B cell (primary cell): ENCODE measurements at regions not wholly inside any gene's neighbourhood (a gene's known extent, or its start where the extent isn't known, plus 50 kb on each side); places are given as distances from the start of the nearest gene placed in this dataset.

Source experiments
- ATAC-seq: fragments of 200-7000 bp; cut with Tn5 transposase; one replicate; pipeline ENCODE4 v1.10.0; 2021; ENCODE audit warnings: low read depth, mild to moderate bottlenecking, moderate number of reproducible peaks, moderate library complexity
- CTCF ChIA-PET: fragments of 350-600 bp; sonication (Branson Sonifier 250); formaldehyde crosslinking; loops from one replicate; lab custom pipeline; 2021; ENCODE audit warnings: antibody characterized with exemption, inconsistent platforms; lab: Charles Lee
- POLR2A ChIA-PET: fragments of 350-600 bp; sonication (Branson Sonifier 250); formaldehyde crosslinking; loops from one replicate; lab custom pipeline; 2021; ENCODE audit warnings: antibody characterized with exemption; lab: Charles Lee
- DNase-seq: peaks from one replicate; pipeline ENCODE4 v3.0.0; 2013
- H2AFZ ChIP-seq: 2 replicates; pipeline ENCODE4 v1.6.1; 2012; ENCODE audit warnings: mild to moderate bottlenecking, low read depth, low read length; ENCODE audit not compliant: insufficient read depth, poor library complexity, severe bottlenecking
- H3K27ac ChIP-seq, 2 donors: 1 replicate in 1 of 2; 2 replicates in 1 of 2; pipeline ENCODE4 v1.5.1; 2012 to 2013; ENCODE audit warnings: low read length in 2 of 2, mild to moderate bottlenecking in 2 of 2, moderate library complexity in 1 of 2
- H3K27me3 ChIP-seq, 4 experiments: fragments of 200-600 bp in 1 of 4; sonication (generic) in 1 of 4; replicated peaks in 1 of 4; 1 replicate in 2 of 4; 2 replicates in 2 of 4; pipeline versions ENCODE4 v1.6.1 to v1.7.0; 2013 to 2016; ENCODE audit warnings: low read length in 3 of 4, mild to moderate bottlenecking in 2 of 4, mixed read lengths in 1 of 4, moderate library complexity in 1 of 4; ENCODE audit not compliant: insufficient read depth in 4 of 4, control insufficient read depth in 3 of 4; ENCODE audit errors: control extremely low read depth in 1 of 4
- H3K36me3 ChIP-seq, 2 experiments: replicated peaks in 1 of 2; 1 replicate in 1 of 2; 2 replicates in 1 of 2; pipeline versions ENCODE4 v1.6.1 to v1.7.1; 2013; ENCODE audit warnings: low read length in 1 of 2; ENCODE audit not compliant: insufficient read depth in 2 of 2, control insufficient read depth in 1 of 2; ENCODE audit errors: control extremely low read depth in 1 of 2, extremely low read depth in 1 of 2
- H3K4me1 ChIP-seq, 2 donors: fragments of 200-600 bp in 1 of 2; sonication (generic) in 1 of 2; 1 replicate in 1 of 2; 2 replicates in 1 of 2; pipeline versions ENCODE4 v1.5.1 to v1.6.1; 2013 to 2017; ENCODE audit warnings: low read length in 2 of 2; ENCODE audit not compliant: control insufficient read depth in 2 of 2, insufficient read depth in 2 of 2
- H3K4me2 ChIP-seq: replicated peaks from 2 replicates; pipeline ENCODE3; 2012; ENCODE audit warnings: mild to moderate bottlenecking, low read depth, low read length; ENCODE audit not compliant: poor library complexity, severe bottlenecking
- H3K4me3 ChIP-seq, 5 experiments: fragments of 200-600 bp in 1 of 5; sonication (generic) in 1 of 5; 1 replicate in 3 of 5; 2 replicates in 2 of 5; pipeline versions ENCODE4 v1.5.1 to v1.7.0; 2011 to 2016; ENCODE audit warnings: low read length in 4 of 5, mild to moderate bottlenecking in 4 of 5, low read depth in 2 of 5, control low read depth in 1 of 5, moderate library complexity in 1 of 5; ENCODE audit not compliant: insufficient read depth in 1 of 5; ENCODE audit errors: control extremely low read depth in 1 of 5, extremely low read depth in 1 of 5
- H3K79me2 ChIP-seq: fragments of 200-600 bp; sonication (generic); one replicate; pipeline ENCODE4 v1.6.0; 2016; ENCODE audit warnings: low read length; ENCODE audit not compliant: control insufficient read depth, insufficient read depth
- H3K9ac ChIP-seq: fragments of 200-600 bp; sonication (generic); 2 replicates; pipeline ENCODE4 v1.6.1; 2017; ENCODE audit warnings: mild to moderate bottlenecking, low read length, moderate library complexity
- H3K9me3 ChIP-seq, 3 donors: one replicate each; pipeline versions ENCODE4 v1.6.1 to v1.7.1; 2013; ENCODE audit warnings: low read length in 2 of 3; ENCODE audit not compliant: control insufficient read depth in 2 of 3, insufficient read depth in 1 of 3; ENCODE audit errors: control extremely low read depth in 1 of 3
- H4K20me1 ChIP-seq: 2 replicates; pipeline ENCODE4 v1.6.0; 2012; ENCODE audit warnings: mild to moderate bottlenecking, low read length; ENCODE audit not compliant: insufficient read depth, control insufficient read depth, poor library complexity, severe bottlenecking
- H3K27ac Mint-ChIP-seq: one replicate; pipeline ENCODE4 v1.8.0; 2021; ENCODE audit warnings: mixed read lengths
- H3K27me3 Mint-ChIP-seq: one replicate; pipeline ENCODE4 v1.8.0; 2021; ENCODE audit warnings: mixed read lengths
- H3K4me1 Mint-ChIP-seq: one replicate; pipeline ENCODE4 v1.8.0; 2021; ENCODE audit warnings: mixed read lengths
- H3K4me3 Mint-ChIP-seq: one replicate; pipeline ENCODE4 v1.8.0; 2021; ENCODE audit warnings: mixed read lengths
- H3K9me3 Mint-ChIP-seq: one replicate; pipeline ENCODE4 v1.8.0; 2022; ENCODE audit warnings: mixed read lengths; ENCODE audit not compliant: insufficient read depth
- CTCF ChIP-seq: fragments of 200-600 bp; IDR thresholded peaks from one replicate; pipeline ENCODE4 v1.8.0; 2022; ENCODE audit warnings: antibody characterized with exemption, mild to moderate bottlenecking
- EZH2 ChIP-seq: IDR thresholded peaks from 2 replicates; pipeline ENCODE4 v1.6.1; 2012; ENCODE audit warnings: borderline replicate concordance, low read depth, mild to moderate bottlenecking, moderate library complexity, low read length; ENCODE audit not compliant: insufficient read depth, poor library complexity, severe bottlenecking
- WGBS: methylation state at CpG from one replicate; pipeline ENCODE4 v1.1.5; 2013; ENCODE audit warnings: missing lambda C conversion rate; ENCODE audit not compliant: insufficient coverage; 5-methylcytosine and 5-hydroxymethylcytosine counted together
- intact Hi-C: fragments of 100-400 bp; cut with micrococcal nuclease; formaldehyde crosslinking; loops from one replicate; pipeline ENCODE4 v1.10.0; 2022

- no peaks in the 10 kb centered on the region for H3K9me3 Mint-ChIP-seq
- no peaks in the 10 kb centered on the region for H3K9me3 ChIP-seq
- no CpG with 5 or more reads among the region's 2 CpGs for WGBS
- no peak overlapping the region for H3K4me2 ChIP-seq
- H3K27me3 ChIP-seq: no peaks in the 10 kb centered on the region
- no peaks in the 10 kb centered on the region for H4K20me1 ChIP-seq
- no peak overlapping the region for H2AFZ ChIP-seq
- intact Hi-C loops: no loop called here
- ATAC-seq (no peak), DNase-seq (no peak)
- no peaks in the 10 kb centered on the region for H3K79me2 ChIP-seq
- H3K9ac ChIP-seq: no peak overlapping the region
- TF ChIP-seq CTCF (no peak), EZH2 (no peak)
- H3K4me1 Mint-ChIP-seq: peaks cover 14% of the 10 kb centered on the region
- H3K4me3 ChIP-seq: no peak overlapping the region
- no peak overlapping the region for H3K4me3 Mint-ChIP-seq
- no peak overlapping the region for H3K27ac Mint-ChIP-seq
- H3K4me1 ChIP-seq: peaks cover 12 to 13% of the 10 kb centered on the region in 2 donors
- H3K36me3 ChIP-seq: no peaks in the 10 kb centered on the region
- POLR2A ChIA-PET: no interaction called here
- H3K27ac ChIP-seq: no peak overlapping the region
- peaks cover 8% of the 10 kb centered on the region for H3K27me3 Mint-ChIP-seq
- CTCF ChIA-PET: interaction anchor here (1.2 to 1.7 kb wide), 3 partner anchors 20 to 564 kb away, joined by 3 to 7 read pairs (median 3); no protein-coding TSS in a partner anchor
These were observed 68.8 kb upstream of the IFNG-AS1 start for GRCh38 chr12:67920413-67920812.

- POLR2A ChIA-PET: no interaction called here
- H3K4me2 ChIP-seq: no peak overlapping the region
These were observed 68.0 kb upstream of the IFNG-AS1 start for GRCh38 chr12:67921286-67921685.

More at GRCh38 chr12:67921286-67921685, 68.0 kb upstream of the IFNG-AS1 start:
- Histone ChIP-seq H4K20me1 (no peaks in the 10 kb centered on the region), H3K27me3 (no peaks in the 10 kb centered on the region), H3K27ac (no peak overlapping the region), H3K36me3 (no peaks in the 10 kb centered on the region), H3K9ac (no peak overlapping the region), H3K4me1 (peaks cover 12 to 13% of the 10 kb centered on the region in 2 donors), H3K79me2 (no peaks in the 10 kb centered on the region), H2AFZ (no peak overlapping the region), H3K4me3 (no peak overlapping the region), H3K9me3 (no peaks in the 10 kb centered on the region)
- TF ChIP-seq EZH2: no peak
- TF ChIP-seq CTCF: no peak
- no peak overlapping the region for H3K27ac Mint-ChIP-seq
- peaks cover 14% of the 10 kb centered on the region for H3K4me1 Mint-ChIP-seq
- ATAC-seq (no peak), DNase-seq (no peak)
- no peak overlapping the region for H3K4me3 Mint-ChIP-seq
- CTCF ChIA-PET: interaction anchor here (0.8 to 1.7 kb wide), 4 partner anchors 19 to 565 kb away, joined by 3 to 7 read pairs (median 4); no protein-coding TSS in a partner anchor
- peaks cover 9% of the 10 kb centered on the region for H3K27me3 Mint-ChIP-seq
- WGBS: 88% methylated on average over 1 of the region's 1 CpG
- H3K9me3 Mint-ChIP-seq: no peaks in the 10 kb centered on the region
- intact Hi-C loops: no loop called here
